HG03025 (cell line): ENCODE measurements at regions not wholly inside any gene's neighbourhood (a gene's known extent, or its start where the extent isn't known, plus 50 kb on each side); places are given as distances from the start of the nearest gene placed in this dataset.
"Not testable (repeated sequence)": the region's sequence is repeated elsewhere in the genome, so short reads cannot be mapped to it uniquely, and the experiment has no call there.

Experiments
- ATAC-seq: cut with Tn5 transposase; IDR thresholded peaks from one replicate; pipeline ENCODE4 v1.9.1; 2021; ENCODE audit warnings: mild to moderate bottlenecking, moderate library complexity; ENCODE audit not compliant: unreplicated experiment, low FRiP score

DNA sequence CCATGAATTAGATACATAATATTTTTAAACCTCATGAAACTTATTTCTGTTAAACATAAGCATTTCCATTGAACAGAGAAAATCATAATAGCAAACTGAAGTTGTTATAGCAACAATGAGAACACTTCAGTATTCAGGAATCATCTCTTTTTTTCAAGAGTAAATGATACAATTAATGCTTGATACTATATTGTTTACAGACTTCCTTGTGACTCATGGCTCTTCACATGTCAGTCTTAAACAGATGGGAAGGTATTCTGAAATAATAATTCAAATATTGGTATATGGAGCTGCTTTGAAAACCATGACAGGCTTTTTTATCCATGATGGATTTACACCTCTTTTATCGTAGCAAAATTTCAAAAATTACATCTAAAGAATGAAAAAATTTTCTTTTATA lies 226.5 kb upstream of the RBMS1 start:
- ATAC-seq, result no peak

DNA sequence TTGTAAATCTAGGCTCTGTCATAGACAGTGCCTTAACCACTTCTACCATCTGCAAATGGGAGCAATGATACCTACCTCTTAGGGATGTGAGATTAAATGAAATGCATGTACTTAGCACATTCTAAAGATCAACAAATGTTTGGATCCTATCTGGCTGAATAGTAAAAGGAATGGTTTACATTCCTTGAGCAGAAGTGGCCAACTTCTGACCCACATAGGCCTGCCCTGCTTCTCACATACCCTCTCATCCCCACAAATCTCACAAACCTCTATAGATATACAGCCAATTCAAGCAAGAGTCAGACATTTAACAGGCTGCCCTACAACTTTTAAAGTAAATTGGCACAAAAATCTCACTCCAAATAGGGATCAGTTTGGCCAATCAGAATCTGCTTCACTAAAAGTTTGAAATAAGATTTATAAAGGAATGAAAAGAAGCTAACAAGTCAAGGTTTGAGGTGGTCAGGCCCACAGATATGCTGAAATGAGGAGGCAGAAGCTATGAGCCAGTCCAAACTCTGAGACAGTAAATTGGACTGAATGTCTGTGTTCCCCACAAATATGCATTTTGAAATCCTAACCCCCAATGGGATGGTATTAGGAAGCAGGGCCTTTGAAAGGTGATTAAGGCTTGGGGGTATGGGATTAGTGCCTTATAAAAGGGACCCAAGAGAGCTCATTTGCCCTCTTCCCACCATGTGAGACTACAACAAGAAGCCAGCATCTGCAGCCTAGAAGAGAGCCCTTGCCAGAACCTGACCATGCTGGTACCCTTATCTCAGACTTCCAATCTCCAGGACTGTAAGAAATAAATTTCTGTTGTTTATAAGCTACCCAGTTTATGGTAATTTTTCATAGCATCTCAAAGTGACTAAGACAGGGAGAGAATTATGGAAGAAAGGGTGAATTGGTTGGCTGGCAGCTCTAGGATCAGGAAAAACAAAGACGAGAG lies 227.8 kb upstream of the RBMS1 start:
- no peak for ATAC-seq

DNA sequence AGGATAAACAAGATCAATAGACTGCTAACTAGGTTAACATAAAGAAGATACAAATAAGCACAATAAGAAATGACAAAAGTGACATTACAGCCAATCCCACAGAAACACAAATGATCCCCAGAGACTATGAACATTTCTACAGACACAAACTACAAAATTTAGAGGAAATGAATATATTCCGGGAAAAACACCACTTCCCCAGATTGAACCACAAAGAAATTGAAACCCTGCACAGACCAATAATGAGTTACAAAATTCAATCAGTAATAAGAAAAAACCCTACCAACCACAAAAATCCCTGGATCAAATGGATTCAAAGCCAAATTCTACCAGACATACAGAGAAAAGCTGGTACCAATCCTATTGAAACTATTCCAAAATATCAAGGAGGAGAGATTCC lies 232.4 kb upstream of the RBMS1 start:
- no peak for ATAC-seq

DNA sequence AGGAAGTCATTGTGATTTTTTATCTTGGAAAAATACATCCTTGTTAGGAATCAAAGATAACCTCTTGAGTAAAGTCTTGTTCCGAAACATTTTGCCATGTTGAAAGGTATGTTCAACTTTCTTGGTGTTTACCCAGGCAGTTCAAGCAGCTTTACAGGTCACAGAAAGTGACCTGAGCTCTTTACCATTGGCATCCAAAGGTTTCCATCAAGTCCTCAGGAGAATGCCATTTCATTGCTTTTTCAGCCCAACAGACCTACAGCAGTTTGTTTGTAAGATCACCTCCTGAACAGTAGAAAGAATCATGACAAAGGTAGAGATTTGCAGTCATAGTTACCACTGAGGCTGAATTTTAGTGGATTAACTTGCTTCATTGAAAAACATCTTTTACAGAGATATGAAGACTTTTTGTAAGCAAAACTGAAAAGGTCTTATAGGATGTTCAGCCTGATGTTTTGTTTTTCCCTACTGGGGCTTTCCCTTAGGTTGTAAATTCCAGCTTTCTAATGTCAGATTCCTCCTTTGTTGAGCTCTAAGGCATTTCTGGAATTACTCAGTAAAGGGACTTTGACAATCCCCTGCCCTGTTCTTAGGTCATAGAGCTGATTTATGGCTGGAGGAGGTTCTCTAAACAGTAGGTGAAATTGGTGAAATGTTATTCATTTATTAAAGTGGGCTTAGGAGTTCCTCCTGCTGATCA lies 236.8 kb upstream of the RBMS1 start:
- ATAC-seq, result no peak

GRCh38 chr2:160731415-160731814 lies 237.8 kb upstream of the RBMS1 start:
- ATAC-seq, result no peak

- no peak for ATAC-seq
Measured at GRCh38 chr2:160731856-160732255, 238.2 kb upstream of the RBMS1 start.

GRCh38 chr2:160735696-160736095 lies 242.1 kb upstream of the RBMS1 start:
- ATAC-seq, result no peak

DNA sequence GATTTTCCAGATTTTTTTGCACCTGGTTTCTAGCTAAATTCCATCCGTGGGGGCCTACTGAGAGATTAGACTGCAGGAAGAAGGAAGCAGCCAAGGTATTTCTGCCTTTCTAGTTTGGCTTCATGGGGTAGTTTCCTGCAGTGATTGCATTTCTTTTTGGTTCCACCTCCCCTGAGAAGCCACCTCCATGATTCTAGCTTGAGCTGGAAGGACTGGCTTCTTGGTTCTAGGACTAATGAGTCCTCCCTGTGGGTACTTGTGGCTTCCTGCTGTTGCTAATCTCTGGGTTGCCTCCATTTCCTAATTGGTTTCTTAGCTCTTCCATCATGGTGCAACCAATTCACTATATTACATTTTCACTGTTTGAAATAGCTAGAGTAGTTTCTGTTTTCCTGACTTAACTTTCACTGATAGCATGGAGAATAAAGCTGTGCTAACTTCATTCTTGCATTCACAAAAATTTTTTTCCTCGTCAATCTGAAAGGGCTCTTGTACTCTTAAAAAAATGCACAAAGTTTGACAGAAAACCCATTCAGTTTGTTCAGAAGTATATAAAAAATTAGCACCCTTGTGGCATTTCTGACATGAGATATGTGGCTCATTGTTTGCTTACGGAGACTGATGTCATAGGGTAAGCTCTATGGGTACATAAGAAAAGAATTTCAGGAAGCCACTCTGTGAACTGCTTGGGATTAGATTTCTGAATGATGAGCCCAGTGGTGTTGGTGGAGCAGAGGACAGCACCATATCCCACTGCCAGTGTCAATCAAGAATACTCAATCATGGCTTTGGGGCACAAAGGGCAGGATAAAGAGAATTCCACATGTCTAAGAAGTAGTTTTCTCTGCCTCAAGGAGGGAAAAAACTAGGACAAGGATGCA lies 242.8 kb upstream of the RBMS1 start:
- no peak for ATAC-seq

GRCh38 chr2:160737247-160737646 lies 243.6 kb upstream of the RBMS1 start:
- no peak for ATAC-seq

GRCh38 chr2:160741271-160741670 lies 247.7 kb upstream of the RBMS1 start:
- no peak for ATAC-seq

DNA sequence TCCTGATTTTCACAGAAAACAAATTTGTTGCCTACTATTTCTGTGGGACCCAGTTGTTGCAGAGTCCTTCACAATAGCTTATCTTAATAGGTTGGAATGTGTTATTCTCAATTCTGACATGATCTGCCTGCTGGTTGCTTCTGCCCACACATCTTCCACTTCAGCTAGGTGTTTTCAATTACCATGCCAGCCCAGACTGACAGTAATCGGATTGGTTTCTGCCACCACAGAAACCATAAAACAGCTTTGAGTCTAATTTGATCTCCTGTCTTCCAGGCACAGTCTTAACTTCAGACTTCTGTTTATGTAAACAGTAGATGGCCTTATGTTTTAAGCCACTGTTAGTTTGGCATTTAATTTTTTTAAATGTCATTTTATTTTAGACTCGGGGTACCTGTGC lies 248.2 kb upstream of the RBMS1 start:
- ATAC-seq, result no peak

GRCh38 chr2:160742667-160743066 lies 249.1 kb upstream of the RBMS1 start:
- no peak for ATAC-seq

DNA sequence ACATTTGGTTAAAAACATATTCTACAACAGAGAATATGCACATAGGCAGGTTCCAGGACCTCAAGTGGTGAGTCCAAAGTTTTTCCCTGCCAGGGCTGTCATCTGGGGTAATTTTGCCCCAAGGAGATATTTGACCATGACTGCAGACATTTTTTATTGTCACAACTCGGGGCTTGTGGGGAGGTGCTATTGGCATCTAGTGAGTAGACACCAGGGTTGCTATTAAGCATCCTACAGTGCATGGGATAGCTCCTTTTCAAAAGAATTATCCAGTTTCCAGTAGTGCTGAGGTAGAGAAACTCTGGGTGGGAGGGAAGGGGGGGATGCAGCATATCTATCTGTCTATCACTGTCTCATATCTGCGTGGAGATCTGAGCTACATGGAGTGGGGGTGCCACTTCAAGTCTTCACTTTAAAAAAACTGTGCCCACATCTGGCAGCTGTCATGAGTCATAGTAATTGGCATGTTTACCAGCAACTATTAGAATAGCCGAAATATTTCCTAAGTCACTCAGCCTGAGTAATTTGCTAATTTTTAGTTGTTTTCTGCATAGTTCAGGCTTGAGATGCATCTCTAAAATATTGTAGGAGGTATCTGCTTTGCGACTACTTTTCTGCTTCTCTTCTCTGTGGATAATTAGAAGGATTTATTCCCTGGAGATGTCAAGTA lies 254.0 kb upstream of the RBMS1 start:
- ATAC-seq, result no peak

DNA sequence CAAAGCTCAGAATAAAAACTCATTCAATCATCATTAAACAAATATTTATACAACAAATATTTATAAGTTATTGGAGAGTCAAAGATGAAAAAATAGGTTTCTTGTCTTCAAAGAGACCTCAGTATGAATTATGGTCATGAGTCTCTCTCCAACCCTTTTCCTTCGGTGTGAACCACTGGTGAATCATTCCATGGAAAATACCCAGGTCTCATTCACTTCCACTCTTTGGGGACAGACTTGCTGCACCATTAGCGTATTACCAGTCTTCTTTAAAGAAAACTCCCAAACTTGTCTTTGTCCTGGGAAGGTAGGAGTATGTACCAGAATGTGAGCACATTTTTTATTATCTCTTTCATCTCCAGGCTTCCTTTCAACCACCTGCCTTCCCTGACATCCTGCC lies 257.4 kb upstream of the RBMS1 start:
- ATAC-seq, result no peak

- ATAC-seq, result no peak
Measured at GRCh38 chr2:160752475-160753330, 259.1 kb upstream of the RBMS1 start.

- ATAC-seq, result no peak
Measured at GRCh38 chr2:160753331-160753654, 259.7 kb upstream of the RBMS1 start.

GRCh38 chr2:160753960-160754359 lies 260.4 kb upstream of the RBMS1 start:
- ATAC-seq, result no peak

GRCh38 chr2:160756481-160756880 lies 262.9 kb upstream of the RBMS1 start:
- ATAC-seq, result no peak

DNA sequence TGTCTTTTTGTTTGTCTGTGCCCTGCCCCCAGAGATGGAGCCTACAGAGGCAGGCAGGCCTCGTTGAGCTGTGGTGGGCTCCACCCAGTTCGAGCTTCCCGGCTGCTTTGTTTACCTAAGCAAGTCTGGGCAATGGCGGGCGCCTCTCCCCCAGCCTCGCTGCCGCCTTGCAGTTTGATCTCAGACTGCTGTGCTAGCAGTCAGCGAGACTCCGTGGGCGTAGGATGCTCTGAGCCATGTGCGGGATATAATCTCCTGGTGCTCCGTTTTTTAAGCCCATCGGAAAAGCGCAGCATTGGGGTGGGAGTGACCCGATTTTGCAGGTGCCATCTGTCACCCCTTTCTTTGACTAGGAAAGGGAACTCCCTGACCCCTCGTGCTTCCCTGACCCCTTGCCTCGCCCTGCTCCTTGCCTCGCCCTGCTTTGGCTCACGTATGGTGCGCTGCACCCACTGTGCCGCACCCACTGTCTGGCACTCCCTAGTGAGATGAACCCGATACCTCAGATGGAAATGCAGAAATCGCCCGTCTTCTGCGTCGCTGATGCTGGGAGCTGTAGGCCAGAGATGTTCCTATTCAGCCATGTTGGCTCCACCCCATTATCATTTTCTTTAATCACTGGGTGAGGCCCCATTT lies 269.0 kb upstream of the RBMS1 start:
- ATAC-seq, result not testable (repeated sequence)
